GM23338 (cell line): ENCODE measurements at regions not wholly inside any gene's neighbourhood (a gene's known extent, or its start where the extent isn't known, plus 50 kb on each side); places are given as distances from the start of the nearest gene placed in this dataset.
A peak's percentile ranks its signal among the peaks of the same experiment; 100 is the strongest.

ENCODE experiments used
- ATAC-seq: fragments of 200-7000 bp; cut with Tn5 transposase; 3 replicates; pipeline ENCODE4 v1.9.1; 2020
- DNase-seq: peaks from one replicate; pipeline ENCODE4 v3.0.0-alpha.2; 2015; ENCODE audit warnings: low spot score
- H2AFZ ChIP-seq: fragments of 200-600 bp; sonication (generic); 2 replicates; pipeline ENCODE4 v1.8.0; 2016; ENCODE audit warnings: antibody characterized with exemption, mild to moderate bottlenecking, moderate library complexity
- H3F3A ChIP-seq: fragments of 200-600 bp; sonication (generic); replicated peaks from 2 replicates; pipeline ENCODE4 v1.8.0; 2017; ENCODE audit warnings: antibody characterized with exemption, mixed run types, low read depth
- H3K27ac ChIP-seq: fragments of 200-600 bp; sonication (generic); 2 replicates; pipeline ENCODE4 v1.6.1; 2016; ENCODE audit warnings: low read depth
- H3K27me3 ChIP-seq: fragments of 200-600 bp; sonication (generic); 2 replicates; pipeline ENCODE4 v1.8.0; 2016; ENCODE audit warnings: mild to moderate bottlenecking, mixed run types, moderate library complexity; ENCODE audit not compliant: insufficient read depth
- H3K36me3 ChIP-seq: fragments of 200-600 bp; sonication (generic); 2 replicates; pipeline ENCODE4 v1.8.0; 2016; ENCODE audit warnings: mild to moderate bottlenecking; ENCODE audit not compliant: insufficient read depth
- H3K4me1 ChIP-seq: fragments of 200-600 bp; sonication (generic); 2 replicates; pipeline ENCODE4 v1.8.0; 2016; ENCODE audit warnings: mild to moderate bottlenecking, moderate library complexity; ENCODE audit not compliant: insufficient read depth
- H3K4me2 ChIP-seq: fragments of 200-600 bp; sonication (generic); 2 replicates; pipeline ENCODE4 v1.7.1; 2017; ENCODE audit warnings: mixed run types
- H3K4me3 ChIP-seq: fragments of 200-600 bp; sonication (generic); 2 replicates; pipeline ENCODE4 v1.6.1; 2016; ENCODE audit warnings: mixed run types
- H3K79me2 ChIP-seq: fragments of 200-600 bp; sonication (generic); replicated peaks from 2 replicates; pipeline ENCODE4 v1.8.0; 2017; ENCODE audit warnings: mild to moderate bottlenecking; ENCODE audit not compliant: insufficient read depth
- H3K9me2 ChIP-seq: fragments of 200-600 bp; sonication (generic); 2 replicates; pipeline ENCODE4 v1.8.0; 2017; ENCODE audit not compliant: insufficient read depth
- H4K20me1 ChIP-seq: fragments of 200-600 bp; sonication (generic); replicated peaks from 2 replicates; pipeline ENCODE4 v1.8.0; 2017; ENCODE audit warnings: mild to moderate bottlenecking; ENCODE audit not compliant: insufficient read depth
- H3K27ac Mint-ChIP-seq: 2 replicates; pipeline ENCODE4 v1.8.0; 2020; ENCODE audit warnings: inconsistent platforms, mild to moderate bottlenecking, moderate library complexity, mixed read lengths
- H3K27me3 Mint-ChIP-seq: 3 replicates; pipeline ENCODE4 v1.8.0; 2022; ENCODE audit warnings: low read depth, mild to moderate bottlenecking, moderate library complexity, mixed read lengths, inconsistent platforms; ENCODE audit not compliant: insufficient read depth, poor library complexity
- H3K36me3 Mint-ChIP-seq: 3 replicates; pipeline ENCODE4 v1.8.0; 2021; ENCODE audit warnings: low read depth, mild to moderate bottlenecking, inconsistent platforms, moderate library complexity, mixed read lengths
- H3K4me1 Mint-ChIP-seq: 3 replicates; pipeline ENCODE4 v1.8.0; 2020; ENCODE audit warnings: mild to moderate bottlenecking, inconsistent platforms, mixed read lengths
- H3K4me3 Mint-ChIP-seq: 3 replicates; pipeline ENCODE4 v1.8.0; 2021; ENCODE audit warnings: moderate library complexity, mild to moderate bottlenecking, inconsistent platforms, mixed read lengths
- H3K9me3 Mint-ChIP-seq: 3 replicates; pipeline ENCODE4 v1.8.0; 2020; ENCODE audit warnings: moderate library complexity, mild to moderate bottlenecking, inconsistent platforms, mixed read lengths
- CREB1 ChIP-seq: fragments of 250-450 bp; sonication (Bioruptor Pico); IDR thresholded peaks from 2 replicates; pipeline ENCODE4 v1.5.0; 2020; ENCODE audit warnings: low read depth, mild to moderate bottlenecking, moderate library complexity
- CTCF ChIP-seq, 2 experiments: fragments of 200-600 bp in 1 of 2; sonication (generic) in 1 of 2; conservative IDR thresholded peaks; 2 replicates each; pipeline versions ENCODE4 v1.5.1 to v1.6.1; 2016 to 2017; ENCODE audit warnings: antibody characterized with exemption in 2 of 2, low read depth in 2 of 2, mild to moderate bottlenecking in 2 of 2, moderate library complexity in 1 of 2
- EZH2 ChIP-seq: fragments of 200-600 bp; sonication (generic); IDR thresholded peaks from one replicate; pipeline ENCODE4 v1.8.0; 2017; ENCODE audit warnings: antibody characterized with exemption, mild to moderate bottlenecking, low read depth; ENCODE audit not compliant: unreplicated experiment
- EZH2phosphoT487 ChIP-seq: fragments of 200-600 bp; sonication (generic); IDR thresholded peaks from one replicate; pipeline ENCODE4 v1.8.1; 2018; ENCODE audit warnings: antibody characterized with exemption; ENCODE audit not compliant: unreplicated experiment
- JUNB ChIP-seq: IDR thresholded peaks from one replicate; pipeline ENCODE4 v1.6.1; 2016; ENCODE audit warnings: antibody characterized with exemption; ENCODE audit not compliant: unreplicated experiment
- NANOG ChIP-seq: IDR thresholded peaks from 2 replicates; pipeline ENCODE4 v1.6.1; 2016; ENCODE audit warnings: antibody characterized with exemption, borderline replicate concordance
- STAT1 ChIP-seq: IDR thresholded peaks from one replicate; pipeline ENCODE4 v1.6.1; 2016; ENCODE audit warnings: antibody characterized with exemption; ENCODE audit not compliant: unreplicated experiment
- ZNF331 ChIP-seq: fragments of 250-450 bp; sonication (Bioruptor Pico); IDR thresholded peaks from 2 replicates; pipeline ENCODE4 v1.5.0; 2020; ENCODE audit warnings: low read depth, mild to moderate bottlenecking, moderate library complexity
- ZNF462 ChIP-seq: fragments of 250-450 bp; sonication (Bioruptor Pico); IDR thresholded peaks from 2 replicates; pipeline ENCODE4 v1.5.0; 2020; ENCODE audit warnings: mild to moderate bottlenecking, moderate library complexity
- TF ChIP-seq, protein P1 (sequence below): IDR thresholded peaks from one replicate; pipeline ENCODE4 v1.6.1; 2018; ENCODE audit warnings: antibody characterized with exemption; ENCODE audit not compliant: unreplicated experiment

DNA sequence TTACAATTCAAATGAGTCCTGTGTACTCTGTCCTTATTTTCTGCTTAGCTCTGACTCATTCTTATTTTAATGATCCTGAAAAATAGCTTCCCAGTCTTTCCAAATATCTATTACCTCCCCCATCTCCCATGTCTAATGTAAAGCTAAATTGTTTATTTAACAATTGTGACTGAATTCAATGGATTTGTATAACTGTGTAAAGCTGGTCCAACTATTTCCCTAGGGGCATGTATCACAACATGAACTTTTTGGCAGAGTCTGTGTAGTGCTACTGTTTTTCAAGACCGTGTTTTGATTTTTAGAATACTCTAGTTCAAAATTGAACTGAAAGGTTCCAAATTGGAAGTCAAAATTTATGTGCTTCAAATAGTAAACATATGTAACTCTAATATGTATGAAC, 67.8 kb downstream of the SPCS3 start:
- Histone ChIP-seq H3K9me2 (no peaks in the 10 kb centered on the region), H3K4me3 (no peak overlapping the region), H3K4me2 (no peak overlapping the region), H3K36me3 (no peaks in the 10 kb centered on the region), H3K79me2 (no peaks in the 10 kb centered on the region), H3F3A (no peaks in the 10 kb centered on the region), H3K27ac (no peak overlapping the region), H3K27me3 (no peaks in the 10 kb centered on the region), H3K4me1 (no peaks in the 10 kb centered on the region), H2AFZ (no peak overlapping the region), H4K20me1 (no peaks in the 10 kb centered on the region)
- H3K27ac Mint-ChIP-seq = no peak overlapping the region
- H3K4me1 Mint-ChIP-seq = no peaks in the 10 kb centered on the region
- H3K36me3 Mint-ChIP-seq = no peaks in the 10 kb centered on the region
- H3K4me3 Mint-ChIP-seq = no peak overlapping the region
- DNase-seq (no peak), ATAC-seq (no peak)
- H3K9me3 Mint-ChIP-seq = no peaks in the 10 kb centered on the region
- peaks cover 5% of the 10 kb centered on the region for H3K27me3 Mint-ChIP-seq
- TF ChIP-seq JUNB = no peak
- no peak for TF ChIP-seq EZH2phosphoT487
- no peak for TF ChIP-seq CREB1

GRCh38 chr4:176393306-176394013, 73.7 kb downstream of the SPCS3 start:
- Histone ChIP-seq H3F3A (no peaks in the 10 kb centered on the region), H3K4me2 (no peak overlapping the region), H3K79me2 (no peaks in the 10 kb centered on the region), H4K20me1 (no peaks in the 10 kb centered on the region), H2AFZ (peak overlapping the region; percentile 8; the same call in 1 of the 2 replicates), H3K9me2 (no peaks in the 10 kb centered on the region), H3K4me3 (no peak overlapping the region), H3K4me1 (no peaks in the 10 kb centered on the region), H3K27ac (no peak overlapping the region), H3K36me3 (no peaks in the 10 kb centered on the region), H3K27me3 (no peaks in the 10 kb centered on the region)
- ATAC-seq (peak; percentile 66), DNase-seq (peak; percentile 3)
- Mint-ChIP-seq H3K27ac (no peak overlapping the region), H3K36me3 (no peaks in the 10 kb centered on the region), H3K4me1 (no peaks in the 10 kb centered on the region), H3K27me3 (peaks cover 4% of the 10 kb centered on the region), H3K9me3 (no peaks in the 10 kb centered on the region), H3K4me3 (no peak overlapping the region)
- TF ChIP-seq EZH2 (no peak), EZH2phosphoT487 (no peak), JUNB (no peak), ZNF331 (no peak), CTCF (conservative IDR thresholded peaks at IDR 0.05; ENCODE audit: low read depth in 2 of 2) (no peak), STAT1 (no peak), NANOG (no peak), ZNF462 (CRISPR knock-in tag) (no peak)
- TF ChIP-seq, protein P1, sequence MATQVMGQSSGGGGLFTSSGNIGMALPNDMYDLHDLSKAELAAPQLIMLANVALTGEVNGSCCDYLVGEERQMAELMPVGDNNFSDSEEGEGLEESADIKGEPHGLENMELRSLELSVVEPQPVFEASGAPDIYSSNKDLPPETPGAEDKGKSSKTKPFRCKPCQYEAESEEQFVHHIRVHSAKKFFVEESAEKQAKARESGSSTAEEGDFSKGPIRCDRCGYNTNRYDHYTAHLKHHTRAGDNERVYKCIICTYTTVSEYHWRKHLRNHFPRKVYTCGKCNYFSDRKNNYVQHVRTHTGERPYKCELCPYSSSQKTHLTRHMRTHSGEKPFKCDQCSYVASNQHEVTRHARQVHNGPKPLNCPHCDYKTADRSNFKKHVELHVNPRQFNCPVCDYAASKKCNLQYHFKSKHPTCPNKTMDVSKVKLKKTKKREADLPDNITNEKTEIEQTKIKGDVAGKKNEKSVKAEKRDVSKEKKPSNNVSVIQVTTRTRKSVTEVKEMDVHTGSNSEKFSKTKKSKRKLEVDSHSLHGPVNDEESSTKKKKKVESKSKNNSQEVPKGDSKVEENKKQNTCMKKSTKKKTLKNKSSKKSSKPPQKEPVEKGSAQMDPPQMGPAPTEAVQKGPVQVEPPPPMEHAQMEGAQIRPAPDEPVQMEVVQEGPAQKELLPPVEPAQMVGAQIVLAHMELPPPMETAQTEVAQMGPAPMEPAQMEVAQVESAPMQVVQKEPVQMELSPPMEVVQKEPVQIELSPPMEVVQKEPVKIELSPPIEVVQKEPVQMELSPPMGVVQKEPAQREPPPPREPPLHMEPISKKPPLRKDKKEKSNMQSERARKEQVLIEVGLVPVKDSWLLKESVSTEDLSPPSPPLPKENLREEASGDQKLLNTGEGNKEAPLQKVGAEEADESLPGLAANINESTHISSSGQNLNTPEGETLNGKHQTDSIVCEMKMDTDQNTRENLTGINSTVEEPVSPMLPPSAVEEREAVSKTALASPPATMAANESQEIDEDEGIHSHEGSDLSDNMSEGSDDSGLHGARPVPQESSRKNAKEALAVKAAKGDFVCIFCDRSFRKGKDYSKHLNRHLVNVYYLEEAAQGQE = no peak
